ENCODE measurements at regions not wholly inside any gene's neighbourhood (a gene's known extent, or its start where the extent isn't known, plus 50 kb on each side); places are given as distances from the start of the nearest gene placed in this dataset.

- H3K14ac ChIP-seq (ENCODE audit: insufficient read length) = no peak overlapping the region
- H3K79me1 ChIP-seq (ENCODE audit: low read depth, low read length) = no peaks in the 10 kb centered on the region
- H3K4me1 ChIP-seq (replicated peaks in 1 of 4; ENCODE audit: control insufficient read depth in 3 of 4, insufficient read depth in 4 of 4, low read length in 3 of 4) = no peaks in the 10 kb centered on the region
- ChIA-PET POLR2A (ENCODE audit: partially characterized antibody) (no interaction called here), CTCF (ENCODE audit: partially characterized antibody) (no interaction called here)
- no peaks in the 10 kb centered on the region for H4K20me1 ChIP-seq (replicated peaks in 1 of 2; ENCODE audit: control insufficient read depth in 1 of 2, insufficient read depth in 2 of 2, low read length in 2 of 2)
- no peaks in the 10 kb centered on the region for H3K36me3 ChIP-seq (ENCODE audit: control insufficient read depth in 2 of 4, insufficient read depth in 4 of 4, low read length in 3 of 4)
- no peak overlapping the region for H2AFZ ChIP-seq (ENCODE audit: low read length)
- H2AK5ac ChIP-seq (ENCODE audit: low read depth, low read length) = no peak overlapping the region
- no peak overlapping the region for H2BK120ac ChIP-seq (replicated peaks; ENCODE audit: low read depth, low read length)
- H3K27me3 ChIP-seq (replicated peaks in 1 of 4; ENCODE audit: control insufficient read depth in 3 of 4, extremely low read depth in 1 of 4, insufficient read depth in 3 of 4, low read length in 3 of 4) = no peaks in the 10 kb centered on the region
- no peak overlapping the region for H3K56ac ChIP-seq (replicated peaks; ENCODE audit: insufficient read length, low read depth, low read length)
- no peak overlapping the region for H3K4me3 ChIP-seq (ENCODE audit: extremely low read depth in 1 of 4, insufficient read depth in 2 of 4, low read depth in 3 of 4, low read length in 4 of 4)
- DNase-seq (ENCODE audit: low read depth in 1 of 2, low spot score in 2 of 2) (no peak), FAIRE-seq (no peak)
- WGBS, 2 experiments (ENCODE audit: extremely low coverage in 1 of 2, insufficient coverage in 1 of 2, insufficient read length in 1 of 2, insufficient replicate concordance in 2 of 2, low coverage in 1 of 2, low lambda C conversion rate in 2 of 2, missing lambda C conversion rate in 1 of 2) = 82% methylated on average over 3 of the region's 3 CpGs; no CpG with 5 or more reads in 1 of the 2 experiments
- no peaks in the 10 kb centered on the region for H3K79me2 ChIP-seq (ENCODE audit: control insufficient read depth in 1 of 2, insufficient read depth in 2 of 2, low read length in 2 of 2)
- no peaks in the 10 kb centered on the region for H3K23me2 ChIP-seq (ENCODE audit: low read depth, low read length)
- no peak overlapping the region for H3K4ac ChIP-seq (replicated peaks; ENCODE audit: insufficient read length, low read depth, low read length)
- no peak overlapping the region for H3K9ac ChIP-seq (replicated peaks in 1 of 4; ENCODE audit: extremely low read depth in 1 of 4, low read depth in 3 of 4, low read length in 3 of 4)
- no peak overlapping the region for H4K8ac ChIP-seq (ENCODE audit: extremely low read depth, insufficient read depth, low read length)
- H3K18ac ChIP-seq (ENCODE audit: extremely low read depth, low read length) = no peak overlapping the region
- H3K4me2 ChIP-seq (ENCODE audit: insufficient read depth in 1 of 2, low read depth in 2 of 2, low read length in 2 of 2) = no peak overlapping the region
- H3K23ac ChIP-seq (ENCODE audit: insufficient read length) = no peak overlapping the region
- H2BK12ac ChIP-seq (ENCODE audit: low read depth, low read length) = no peak overlapping the region
- no peak overlapping the region for H4K91ac ChIP-seq (replicated peaks; ENCODE audit: insufficient read length, low read length)
- no peak overlapping the region for H2BK20ac ChIP-seq (ENCODE audit: low read length)
- no peak overlapping the region for H4K5ac ChIP-seq (ENCODE audit: insufficient read length, low read depth, low read length)
- no peaks in the 10 kb centered on the region for H3K9me3 ChIP-seq (ENCODE audit: insufficient read depth in 2 of 2, low read depth in 1 of 2, low read length in 1 of 2)
- no peak overlapping the region for H3K27ac ChIP-seq (ENCODE audit: low read depth, low read length)
- no peak overlapping the region for H2BK15ac ChIP-seq (ENCODE audit: low read length)
- no peak overlapping the region for H2BK5ac ChIP-seq (ENCODE audit: low read depth, low read length)
- no peak for TF ChIP-seq ATF2 (IDR thresholded peaks at IDR 0.05; ENCODE audit: low read length)
- no peak for TF ChIP-seq CREB1 (IDR thresholded peaks at IDR 0.05)
- no peak for TF ChIP-seq KDM5A (IDR thresholded peaks at IDR 0.05; ENCODE audit: low read length)
- TF ChIP-seq TEAD4 (IDR thresholded peaks at IDR 0.05; ENCODE audit: low read depth, low read length) = no peak
- TF ChIP-seq RBBP5 (IDR thresholded peaks at IDR 0.05; ENCODE audit: borderline replicate concordance, low read depth, low read length) = no peak
- no peak for TF ChIP-seq SIX5 (IDR thresholded peaks at IDR 0.05; ENCODE audit: low read depth, low read length)
- TF ChIP-seq CEBPB (IDR thresholded peaks at IDR 0.05; ENCODE audit: low read depth, low read length) = no peak
- no peak for TF ChIP-seq KDM4A (IDR thresholded peaks at IDR 0.05; ENCODE audit: low read depth, low read length, severe bottlenecking)
- TF ChIP-seq ZNF274 (IDR thresholded peaks at IDR 0.05; ENCODE audit: borderline replicate concordance, extremely low read depth, low read length) = no peak
- no peak for TF ChIP-seq HDAC2 (IDR thresholded peaks at IDR 0.05; ENCODE audit: borderline replicate concordance in 1 of 2, low read depth in 2 of 2, low read length in 2 of 2)
- TF ChIP-seq JUND (IDR thresholded peaks at IDR 0.05; ENCODE audit: low read length) = no peak
- no peak for TF ChIP-seq RAD21 (IDR thresholded peaks at IDR 0.05 in 1 of 2, conservative IDR thresholded peaks at IDR 0.05 in 1 of 2; ENCODE audit: low read depth in 2 of 2, low read length in 2 of 2)
- no peak for TF ChIP-seq NANOG (IDR thresholded peaks at IDR 0.05; ENCODE audit: insufficient read depth, low read depth, low read length, poor library complexity, severe bottlenecking)
- no peak for TF ChIP-seq BRCA1 (IDR thresholded peaks at IDR 0.05; ENCODE audit: low read depth, low read length)
Observed at GRCh38 chr9:117466111-117466510, 51.3 kb upstream of the ASTN2 start.
